Left lung (tissue), 4 donors: ENCODE measurements at regions not wholly inside any gene's neighbourhood (a gene's known extent, or its start where the extent isn't known, plus 50 kb on each side); places are given as distances from the start of the nearest gene placed in this dataset.

Experiments used
- ATAC-seq: fragments of 200-7000 bp; cut with Tn5 transposase; one replicate; pipeline ENCODE4 v1.9.1; 2020; ENCODE audit warnings: moderate library complexity
- DNase-seq, 4 donors: peaks; one replicate each; pipeline ENCODE4 v3.0.0-alpha.2; 2013 to 2020
- H3K27ac ChIP-seq, 2 donors: fragments of 200-600 bp; sonication (generic) in 1 of 2; one replicate each; pipeline versions ENCODE4 v1.5.0 to v1.8.0; 2020 to 2021
- H3K27me3 ChIP-seq, 2 donors: fragments of 200-600 bp; sonication (generic) in 1 of 2; one replicate each; pipeline versions ENCODE4 v1.5.0 to v1.8.0; 2020 to 2021
- H3K36me3 ChIP-seq, 2 donors: fragments of 200-600 bp; sonication (generic) in 1 of 2; one replicate each; pipeline versions ENCODE4 v1.5.0 to v1.8.0; 2020 to 2021
- H3K4me1 ChIP-seq, 2 donors: fragments of 200-600 bp; one replicate each; pipeline ENCODE4 v1.8.0; 2021
- H3K4me3 ChIP-seq, 2 donors: fragments of 200-600 bp; sonication (generic) in 1 of 2; one replicate each; pipeline versions ENCODE4 v1.5.0 to v1.8.0; 2020 to 2021; ENCODE audit warnings: mild to moderate bottlenecking in 1 of 2
- H3K9me3 ChIP-seq, 2 donors: fragments of 200-600 bp; sonication (generic) in 1 of 2; one replicate each; pipeline versions ENCODE4 v1.5.0 to v1.8.0; 2020 to 2021
- CTCF ChIP-seq, 2 donors: fragments of 200-600 bp; sonication (generic) in 1 of 2; IDR thresholded peaks; one replicate each; pipeline versions ENCODE4 v1.5.0 to v1.8.0; 2021; ENCODE audit warnings: antibody characterized with exemption in 2 of 2
- intact Hi-C, 2 donors: fragments of 100-400 bp; cut with DNase I; formaldehyde crosslinking; loops; one replicate each; pipeline versions ENCODE4 v1.11.2 to v1.14.2; 2022
- donor health status: DM: no; HTN: yes; CAD: no.
- donor health status: DM: no; HTN: no; CAD: no.

- no peak overlapping the region for H3K4me3 ChIP-seq
- no peaks in the 10 kb centered on the region for H3K36me3 ChIP-seq
- peak; percentile 92 for ATAC-seq
- H3K9me3 ChIP-seq = no peaks in the 10 kb centered on the region
- H3K27me3 ChIP-seq = no peaks in the 10 kb centered on the region
- no peak overlapping the region for H3K27ac ChIP-seq
- peak; percentile 65 to 70 for TF ChIP-seq CTCF (IDR thresholded peaks at IDR 0.05)
- no peaks in the 10 kb centered on the region for H3K4me1 ChIP-seq
- peak; percentile 28 to 72 (median 54) for DNase-seq
- intact Hi-C loops = no loop called here
Measured at GRCh38 chr18:25832001-25832604, 258.3 kb downstream of the SS18 start.

- no peaks in the 10 kb centered on the region for H3K36me3 ChIP-seq
- no peak for DNase-seq
- H3K9me3 ChIP-seq = no peaks in the 10 kb centered on the region
- H3K27ac ChIP-seq = no peak overlapping the region
- intact Hi-C loops = no loop called here
- no peaks in the 10 kb centered on the region for H3K27me3 ChIP-seq
- no peak overlapping the region for H3K4me3 ChIP-seq
- no peak for TF ChIP-seq CTCF (IDR thresholded peaks at IDR 0.05)
- no peaks in the 10 kb centered on the region for H3K4me1 ChIP-seq
- ATAC-seq = no peak
Measured at GRCh38 chr18:25831301-25831701, 259.1 kb downstream of the SS18 start.

- no peak overlapping the region for H3K27ac ChIP-seq
- no peaks in the 10 kb centered on the region for H3K27me3 ChIP-seq
- no peak for TF ChIP-seq CTCF (IDR thresholded peaks at IDR 0.05)
- ATAC-seq (peak; percentile 63), DNase-seq (no peak)
- no peaks in the 10 kb centered on the region for H3K9me3 ChIP-seq
- no peaks in the 10 kb centered on the region for H3K4me1 ChIP-seq
- intact Hi-C loops = no loop called here
- H3K36me3 ChIP-seq = no peaks in the 10 kb centered on the region
- H3K4me3 ChIP-seq = no peak overlapping the region
Measured at GRCh38 chr18:25830787-25831186, 259.6 kb downstream of the SS18 start.

DNA sequence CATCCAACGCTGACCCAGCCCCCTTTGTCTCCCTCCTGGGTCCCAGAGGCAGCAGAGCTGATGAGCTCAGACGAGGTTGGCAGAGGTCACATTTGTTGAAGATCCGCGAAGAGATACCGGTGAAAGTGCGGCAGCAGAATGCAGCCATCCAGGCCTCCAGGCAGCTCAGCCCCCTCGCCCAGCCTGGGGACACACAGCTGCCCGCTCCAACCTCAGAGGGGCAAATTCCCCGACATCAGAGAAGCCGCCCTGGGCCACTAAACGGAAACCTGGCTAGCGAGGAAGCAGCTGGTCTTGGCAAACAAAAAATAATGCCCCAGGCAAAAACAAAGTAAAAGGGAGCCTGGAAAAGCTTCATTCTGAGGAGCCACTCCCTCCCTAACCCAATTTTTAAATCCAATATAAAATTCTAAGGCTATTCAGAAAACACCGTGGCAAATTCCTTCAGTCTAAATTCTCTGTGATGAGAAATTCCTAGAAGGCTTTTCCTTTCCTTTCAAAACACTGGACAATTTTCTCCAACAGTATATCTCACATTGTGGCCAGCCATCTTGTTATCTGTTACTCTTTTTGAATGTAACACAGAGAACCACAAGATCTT, 262.4 kb downstream of the SS18 start:
- no peak overlapping the region for H3K27ac ChIP-seq

GRCh38 chr18:25827228-25827627, 263.2 kb downstream of the SS18 start:
- H3K27me3 ChIP-seq = no peaks in the 10 kb centered on the region
- no peak for DNase-seq

More for the DNA sequence above, 262.4 kb downstream of the SS18 start:
- H3K36me3 ChIP-seq = no peaks in the 10 kb centered on the region
- ATAC-seq (no peak), DNase-seq (no peak)
- H3K4me1 ChIP-seq = no peaks in the 10 kb centered on the region
- no peaks in the 10 kb centered on the region for H3K9me3 ChIP-seq
- H3K27me3 ChIP-seq = no peaks in the 10 kb centered on the region
- intact Hi-C loops = no loop called here
- H3K4me3 ChIP-seq = no peak overlapping the region
- TF ChIP-seq CTCF (IDR thresholded peaks at IDR 0.05) = no peak

More at GRCh38 chr18:25827228-25827627, 263.2 kb downstream of the SS18 start:
- intact Hi-C loops = no loop called here
- Histone ChIP-seq H3K27ac (no peak overlapping the region), H3K4me3 (no peak overlapping the region), H3K9me3 (no peaks in the 10 kb centered on the region), H3K36me3 (no peaks in the 10 kb centered on the region), H3K4me1 (no peaks in the 10 kb centered on the region)
- no peak for TF ChIP-seq CTCF (IDR thresholded peaks at IDR 0.05)
- no peak for ATAC-seq
